Ascending aorta (tissue), 2 donors: ENCODE measurements at regions not wholly inside any gene's neighbourhood (a gene's known extent, or its start where the extent isn't known, plus 50 kb on each side); places are given as distances from the start of the nearest gene placed in this dataset.

Source experiments
- DNase-seq, 2 donors: peaks; one replicate each; pipeline ENCODE4 v3.0.0-alpha.2; 2019; ENCODE audit warnings: low spot score in 2 of 2
- H3K27ac ChIP-seq, 2 donors: fragments of 200-600 bp; sonication (generic); one replicate each; pipeline ENCODE4 v1.5.1; 2016 to 2017; ENCODE audit warnings: mild to moderate bottlenecking in 1 of 2
- H3K27me3 ChIP-seq: fragments of 200-600 bp; sonication (generic); one replicate; pipeline ENCODE4 v1.5.1; 2017
- H3K36me3 ChIP-seq, 2 donors: fragments of 200-600 bp; sonication (generic); one replicate each; pipeline ENCODE4 v1.5.1; 2016
- H3K4me1 ChIP-seq, 2 donors: fragments of 200-600 bp; sonication (generic); one replicate each; pipeline ENCODE4 v1.5.1; 2016 to 2017; ENCODE audit warnings: mild to moderate bottlenecking in 1 of 2
- H3K4me3 ChIP-seq, 2 donors: fragments of 200-600 bp; sonication (generic); one replicate each; pipeline ENCODE4 v1.5.1; 2016 to 2017; ENCODE audit warnings: mild to moderate bottlenecking in 1 of 2
- H3K9me3 ChIP-seq, 2 donors: fragments of 200-600 bp; sonication (generic); one replicate each; pipeline ENCODE4 v1.5.1; 2016
- CTCF ChIP-seq, 3 experiments: fragments of 200-600 bp in 2 of 3; fragments of 450-650 bp in 1 of 3; sonication (generic) in 2 of 3; IDR thresholded peaks; one replicate each; pipeline ENCODE4 v1.5.1; 2016 to 2019; ENCODE audit warnings: antibody characterized with exemption in 3 of 3, mild to moderate bottlenecking in 1 of 3, moderate library complexity in 1 of 3
- intact Hi-C: fragments of 100-400 bp; cut with DNase I; formaldehyde crosslinking; loops from one replicate; pipeline ENCODE4 v1.15.1; 2023

GRCh38 chr2:74778381-74779264 lies 55.3 kb upstream of the HK2 start:
- Histone ChIP-seq H3K4me1 (no peaks in the 10 kb centered on the region), H3K27me3 (no peaks in the 10 kb centered on the region), H3K4me3 (no peak overlapping the region), H3K9me3 (no peaks in the 10 kb centered on the region), H3K27ac (no peak overlapping the region), H3K36me3 (no peaks in the 10 kb centered on the region)
- no peak for DNase-seq
- TF ChIP-seq CTCF (IDR thresholded peaks at IDR 0.05), result no peak
- intact Hi-C loops, result no loop called here

GRCh38 chr2:74779265-74779558 lies 54.7 kb upstream of the HK2 start:
- no peaks in the 10 kb centered on the region for H3K4me1 ChIP-seq
- no peak for TF ChIP-seq CTCF (IDR thresholded peaks at IDR 0.05)
- DNase-seq, result no peak
- H3K9me3 ChIP-seq, result no peaks in the 10 kb centered on the region
- H3K27me3 ChIP-seq, result no peaks in the 10 kb centered on the region
- H3K27ac ChIP-seq, result no peak overlapping the region
- no peaks in the 10 kb centered on the region for H3K36me3 ChIP-seq
- no peak overlapping the region for H3K4me3 ChIP-seq
- intact Hi-C loops, result no loop called here

DNA sequence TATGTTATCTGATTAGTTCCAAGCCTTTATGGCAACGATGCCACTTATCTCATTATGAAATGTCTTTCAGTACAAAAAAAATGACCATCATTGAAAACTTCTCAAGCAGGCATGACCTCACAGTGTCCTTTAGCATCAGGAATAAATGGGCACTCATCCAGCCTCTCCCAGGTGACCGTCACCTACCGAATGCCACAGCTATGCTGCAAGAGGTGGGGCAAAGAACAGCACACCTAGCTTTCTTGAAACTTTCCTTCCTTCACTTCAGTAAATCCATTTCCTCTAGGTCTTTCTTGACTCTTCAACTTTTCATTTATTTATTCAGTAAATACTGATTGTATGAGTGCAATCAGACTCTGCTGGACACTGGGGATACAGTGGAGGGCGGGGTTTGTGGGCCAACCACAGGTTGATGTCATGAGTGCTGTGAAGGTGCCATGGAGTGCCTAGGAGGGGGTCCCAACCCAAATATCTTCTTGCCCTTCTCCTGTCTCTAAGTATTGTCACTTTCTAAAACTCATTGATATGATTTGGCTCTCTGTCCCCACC lies 54.3 kb upstream of the HK2 start:
- Histone ChIP-seq H3K36me3 (no peaks in the 10 kb centered on the region), H3K9me3 (no peaks in the 10 kb centered on the region), H3K27ac (no peak overlapping the region), H3K4me3 (no peak overlapping the region), H3K4me1 (no peaks in the 10 kb centered on the region), H3K27me3 (no peaks in the 10 kb centered on the region)
- DNase-seq, result no peak
- intact Hi-C loops, result no loop called here
- TF ChIP-seq CTCF (IDR thresholded peaks at IDR 0.05), result no peak
